ENCODE measurements at regions not wholly inside any gene's neighbourhood (a gene's known extent, or its start where the extent isn't known, plus 50 kb on each side); places are given as distances from the start of the nearest gene placed in this dataset.
A peak's percentile ranks its signal among the peaks of the same experiment; 100 is the strongest.
"Not testable (repeated sequence)": the region's sequence is repeated elsewhere in the genome, so short reads cannot be mapped to it uniquely, and the experiment has no call there.

DNA sequence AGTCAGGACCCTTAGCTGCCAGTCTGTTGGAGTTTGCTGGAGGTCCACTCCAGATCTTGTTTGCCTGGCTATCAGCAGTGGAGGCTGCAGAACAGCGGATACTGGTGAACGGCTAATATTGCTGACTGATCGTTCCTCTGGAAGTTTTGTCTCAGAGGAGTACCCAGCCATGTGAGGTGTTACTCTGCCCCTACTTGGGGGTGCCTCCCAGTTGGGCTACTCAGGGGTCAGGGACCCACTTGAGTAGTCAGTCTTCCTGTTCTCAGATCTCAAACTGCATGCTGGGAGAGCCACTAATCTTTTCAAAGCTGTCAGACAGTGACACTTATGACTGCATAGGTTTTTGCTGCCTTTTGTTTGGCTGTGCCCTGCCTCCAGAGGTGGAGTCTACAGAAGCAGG, 160.5 kb downstream of the OR4A47 start:
- H3K36me3 ChIP-seq; DNase-seq (ENCODE audit: low spot score in 2 of 2); H3K27ac ChIP-seq; H3K27me3 ChIP-seq; H3K4me3 ChIP-seq; H3K4me1 ChIP-seq: not testable (repeated sequence)
- H3K9me3 ChIP-seq = peaks cover 17% of the 10 kb centered on the region
- WGBS = 88% methylated on average over 3 of the region's 3 CpGs

DNA sequence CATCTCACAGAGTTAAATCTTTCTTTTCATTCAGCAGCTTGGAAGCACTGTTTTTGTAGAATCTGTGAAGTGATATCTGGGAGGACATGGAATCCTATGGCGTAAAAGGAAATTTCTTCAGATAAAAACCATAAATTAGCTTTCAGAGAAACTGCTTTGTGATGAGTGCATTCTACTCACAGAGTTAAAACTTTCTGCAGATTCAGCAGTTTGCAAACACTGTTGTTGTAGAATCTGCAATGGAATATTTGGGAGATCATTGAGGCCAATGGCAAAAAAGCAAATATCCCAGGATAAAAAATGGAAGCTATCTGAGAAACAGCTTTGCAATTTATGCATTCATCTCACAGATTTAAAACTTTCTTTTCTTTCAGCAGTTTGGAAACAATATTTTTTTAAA, 180.6 kb downstream of the OR4A47 start:
- Histone ChIP-seq H3K27ac (no peak overlapping the region), H3K36me3 (no peaks in the 10 kb centered on the region), H3K9me3 (peaks cover 29% of the 10 kb centered on the region), H3K27me3 (no peaks in the 10 kb centered on the region), H3K4me1 (no peaks in the 10 kb centered on the region), H3K4me3 (no peak overlapping the region)
- DNase-seq (ENCODE audit: low spot score in 2 of 2) = no peak
- WGBS = 91% methylated on average over 1 of the region's 1 CpG
- no peak for TF ChIP-seq POLR2A (IDR thresholded peaks at IDR 0.05)
- TF ChIP-seq, protein P1, sequence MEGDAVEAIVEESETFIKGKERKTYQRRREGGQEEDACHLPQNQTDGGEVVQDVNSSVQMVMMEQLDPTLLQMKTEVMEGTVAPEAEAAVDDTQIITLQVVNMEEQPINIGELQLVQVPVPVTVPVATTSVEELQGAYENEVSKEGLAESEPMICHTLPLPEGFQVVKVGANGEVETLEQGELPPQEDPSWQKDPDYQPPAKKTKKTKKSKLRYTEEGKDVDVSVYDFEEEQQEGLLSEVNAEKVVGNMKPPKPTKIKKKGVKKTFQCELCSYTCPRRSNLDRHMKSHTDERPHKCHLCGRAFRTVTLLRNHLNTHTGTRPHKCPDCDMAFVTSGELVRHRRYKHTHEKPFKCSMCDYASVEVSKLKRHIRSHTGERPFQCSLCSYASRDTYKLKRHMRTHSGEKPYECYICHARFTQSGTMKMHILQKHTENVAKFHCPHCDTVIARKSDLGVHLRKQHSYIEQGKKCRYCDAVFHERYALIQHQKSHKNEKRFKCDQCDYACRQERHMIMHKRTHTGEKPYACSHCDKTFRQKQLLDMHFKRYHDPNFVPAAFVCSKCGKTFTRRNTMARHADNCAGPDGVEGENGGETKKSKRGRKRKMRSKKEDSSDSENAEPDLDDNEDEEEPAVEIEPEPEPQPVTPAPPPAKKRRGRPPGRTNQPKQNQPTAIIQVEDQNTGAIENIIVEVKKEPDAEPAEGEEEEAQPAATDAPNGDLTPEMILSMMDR (IDR thresholded peaks at IDR 0.05) = no peak
- no peak for TF ChIP-seq EP300 (IDR thresholded peaks at IDR 0.05)
- TF ChIP-seq POLR2AphosphoS5 (IDR thresholded peaks at IDR 0.05) = no peak

DNA sequence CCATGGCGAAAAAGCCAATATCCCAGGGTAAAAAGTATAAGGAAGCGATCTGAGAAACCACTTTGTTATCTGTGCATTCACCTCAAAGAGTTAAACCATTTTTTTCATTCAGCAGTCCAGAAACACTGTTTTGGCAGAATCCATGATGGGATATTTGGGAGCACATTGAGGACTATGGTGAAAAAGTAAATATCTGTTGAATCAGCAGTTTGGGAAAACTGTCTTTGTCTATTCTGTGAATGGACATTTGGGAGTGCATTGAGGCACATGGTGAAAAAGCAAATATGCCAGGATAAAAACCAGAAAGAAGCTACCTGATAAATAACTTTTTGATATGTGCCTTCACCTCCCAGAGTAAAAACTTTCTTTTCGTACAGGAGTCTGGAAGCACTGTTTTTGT, 187.4 kb downstream of the OR4A47 start:
- Histone ChIP-seq H3K9me3 (peaks cover 23% of the 10 kb centered on the region), H3K4me3 (no peak overlapping the region), H3K27me3 (no peaks in the 10 kb centered on the region), H3K36me3 (no peaks in the 10 kb centered on the region), H3K27ac (no peak overlapping the region), H3K4me1 (no peaks in the 10 kb centered on the region)
- WGBS = 93% methylated on average over 3 of the region's 3 CpGs
- no peak for DNase-seq (ENCODE audit: low spot score in 2 of 2)
- TF ChIP-seq EP300 (IDR thresholded peaks at IDR 0.05) (no peak), POLR2A (IDR thresholded peaks at IDR 0.05) (no peak)

DNA sequence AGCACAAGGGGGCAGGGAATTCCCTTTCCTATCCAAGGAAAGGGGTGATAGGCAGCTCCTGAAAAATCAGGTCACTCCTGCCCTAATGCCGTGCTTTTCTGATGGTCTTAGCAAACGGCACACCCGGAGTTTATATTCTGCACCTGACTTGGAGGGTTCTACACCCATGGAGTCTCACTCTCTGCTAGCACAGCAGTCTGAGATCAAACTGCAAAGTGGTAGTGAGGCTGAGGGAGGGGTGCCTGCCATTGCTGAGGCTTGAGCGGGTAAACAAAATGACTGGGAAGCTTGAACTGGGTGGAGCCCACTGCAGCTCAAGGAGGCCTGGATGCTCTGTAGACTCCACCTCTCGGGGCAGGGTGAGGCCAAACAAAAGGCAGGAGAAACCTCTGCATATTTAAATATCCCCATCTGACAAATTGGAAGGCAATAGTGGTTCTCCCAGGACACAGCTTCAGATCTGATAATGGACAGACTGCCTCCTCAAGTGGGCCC, 194.7 kb downstream of the OR4A47 start:
- peak in 1 of 2 donors; percentile 49 for DNase-seq (ENCODE audit: low spot score in 2 of 2)

DNA sequence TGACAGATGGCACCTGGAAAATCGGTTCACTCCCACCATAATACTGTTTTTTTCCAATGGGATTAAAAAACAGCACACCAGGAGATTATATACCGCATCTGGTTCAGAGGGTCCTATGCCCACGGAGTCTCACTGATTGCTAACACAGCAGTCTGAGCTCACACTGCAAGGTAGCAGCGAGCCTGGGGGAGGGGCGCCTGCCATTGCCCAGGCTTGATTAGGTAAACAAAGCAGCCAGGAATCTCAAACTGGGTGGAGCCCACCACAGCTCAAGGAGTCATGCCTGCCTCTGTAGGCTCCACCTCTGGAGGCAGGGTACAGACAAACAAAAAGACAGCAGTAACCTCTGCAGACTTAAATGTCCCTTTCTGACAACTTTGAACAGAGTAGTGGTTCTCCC, 240.9 kb downstream of the OR4A47 start:
- not testable (repeated sequence) for H3K27ac ChIP-seq; H3K4me3 ChIP-seq; H3K27me3 ChIP-seq; H3K36me3 ChIP-seq; DNase-seq (ENCODE audit: low spot score in 2 of 2); H3K4me1 ChIP-seq
- H3K9me3 ChIP-seq = peaks cover 22% of the 10 kb centered on the region
- 74% methylated on average over 5 of the region's 5 CpGs for WGBS

More for the DNA sequence above, 194.7 kb downstream of the OR4A47 start:
- H3K4me1 ChIP-seq = no peaks in the 10 kb centered on the region
- TF ChIP-seq POLR2A (IDR thresholded peaks at IDR 0.05) (no peak), POLR2AphosphoS5 (IDR thresholded peaks at IDR 0.05) (no peak), EP300 (IDR thresholded peaks at IDR 0.05) (no peak)
- TF ChIP-seq, protein P1 (IDR thresholded peaks at IDR 0.05) = no peak
- H3K9me3 ChIP-seq = peaks cover 20% of the 10 kb centered on the region
- H3K27ac ChIP-seq = no peak overlapping the region
- no peaks in the 10 kb centered on the region for H3K27me3 ChIP-seq
- no peaks in the 10 kb centered on the region for H3K36me3 ChIP-seq
- 49% methylated on average over 5 of the region's 5 CpGs for WGBS
- no peak overlapping the region for H3K4me3 ChIP-seq

DNA sequence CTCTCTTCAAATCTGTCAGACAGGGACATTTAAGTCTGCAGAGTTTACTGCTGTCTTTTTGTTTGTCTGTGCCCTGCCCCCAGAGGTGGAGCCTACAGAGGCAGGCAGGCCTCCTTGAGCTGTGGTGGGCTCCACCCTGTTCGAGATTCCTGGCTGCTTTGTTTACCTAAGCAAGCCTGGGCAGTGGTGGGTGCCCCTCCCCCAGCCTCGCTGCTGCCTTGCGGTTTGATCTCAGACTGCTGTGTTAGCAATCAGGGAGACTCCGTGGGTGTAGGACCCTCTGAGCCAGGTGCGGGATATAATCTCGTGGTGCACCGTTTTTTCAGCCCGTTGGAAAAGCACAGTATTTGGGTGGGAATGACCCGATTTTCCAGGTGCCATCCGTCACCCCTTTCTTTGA, 233.6 kb downstream of the TRIM51G start:
- 87% methylated on average over 10 of the region's 10 CpGs for WGBS
- not testable (repeated sequence) for H3K36me3 ChIP-seq; H3K9me3 ChIP-seq; H3K4me3 ChIP-seq; H3K27me3 ChIP-seq; DNase-seq (ENCODE audit: low spot score in 2 of 2); H3K27ac ChIP-seq; H3K4me1 ChIP-seq

All from suprapubic skin (tissue), 4 donors.